IMR-90 (cell line): ENCODE measurements at regions not wholly inside any gene's neighbourhood (a gene's known extent, or its start where the extent isn't known, plus 50 kb on each side); places are given as distances from the start of the nearest gene placed in this dataset.

ENCODE experiments used
- ATAC-seq: fragments of 200-7000 bp; cut with Tn5 transposase; 2 replicates; pipeline ENCODE4 v1.9.1; 2020; ENCODE audit warnings: low read depth, mild to moderate bottlenecking, moderate library complexity
- BruUV-seq: library from RNA; stranded (reverse); fragments of 400-500 nt; replicated peaks from 2 replicates; lab custom pipeline; 2021; lab: Mats Ljungman, UMichigan
- CTCF ChIA-PET: fragments of 300-600 bp; formaldehyde crosslinking; extraction: SDS; loops from one replicate; lab custom pipeline; 2021; ENCODE audit warnings: antibody characterized with exemption; lab: Yijun Ruan, JAX
- POLR2A ChIA-PET: fragments of 300-600 bp; sonication (Branson Sonifier 250); formaldehyde crosslinking; loops from one replicate; lab custom pipeline; 2022; ENCODE audit warnings: antibody characterized with exemption; ENCODE audit not compliant: unreplicated experiment; lab: Charles Lee
- DNase-seq: peaks from one replicate; pipeline ENCODE4 v3.0.0; 2013
- H2AFZ ChIP-seq: replicated peaks from 2 replicates; pipeline ENCODE3; 2013; ENCODE audit warnings: low read length, mild to moderate bottlenecking; ENCODE audit not compliant: poor library complexity
- H2AK5ac ChIP-seq: 2 replicates; pipeline ENCODE4 v1.6.1; 2013; ENCODE audit warnings: low read depth, low read length, inconsistent platforms
- H2AK9ac ChIP-seq: replicated peaks from 2 replicates; pipeline ENCODE3; 2013; ENCODE audit warnings: mild to moderate bottlenecking, low read depth, low read length, moderate library complexity; ENCODE audit not compliant: poor library complexity
- H2BK120ac ChIP-seq: 2 replicates; pipeline ENCODE4 v1.6.1; 2013; ENCODE audit warnings: low read depth, low read length, inconsistent platforms
- H2BK15ac ChIP-seq: 3 replicates; pipeline ENCODE4 v1.6.1; 2013; ENCODE audit warnings: low read depth, low read length, inconsistent platforms
- H2BK20ac ChIP-seq: 2 replicates; pipeline ENCODE4 v1.6.1; 2013; ENCODE audit warnings: low read depth, mild to moderate bottlenecking, inconsistent platforms, low read length, moderate library complexity
- H2BK5ac ChIP-seq: 2 replicates; pipeline ENCODE4 v1.6.1; 2013; ENCODE audit warnings: mild to moderate bottlenecking, low read depth, low read length, inconsistent platforms; ENCODE audit not compliant: poor library complexity, severe bottlenecking
- H3K14ac ChIP-seq: replicated peaks from 2 replicates; pipeline ENCODE4 v1.6.1; 2013; ENCODE audit warnings: low read depth, low read length, inconsistent platforms
- H3K18ac ChIP-seq: 2 replicates; pipeline ENCODE4 v1.6.1; 2013; ENCODE audit warnings: low read depth, low read length, control low read depth
- H3K23ac ChIP-seq: 2 replicates; pipeline ENCODE4 v1.6.1; 2013; ENCODE audit warnings: low read depth, low read length, inconsistent platforms
- H3K27ac ChIP-seq: 2 replicates; pipeline ENCODE4 v1.5.1; 2013; ENCODE audit warnings: mild to moderate bottlenecking, control low read depth, low read length; ENCODE audit not compliant: insufficient read depth
- H3K27me3 ChIP-seq: 2 replicates; pipeline ENCODE4 v1.6.1; 2013; ENCODE audit warnings: low read length; ENCODE audit not compliant: control insufficient read depth, insufficient read depth
- H3K36me3 ChIP-seq: 2 replicates; pipeline ENCODE4 v1.6.1; 2013; ENCODE audit warnings: low read length, mixed read lengths; ENCODE audit not compliant: control insufficient read depth, insufficient read depth
- H3K4ac ChIP-seq: 2 replicates; pipeline ENCODE4 v1.6.1; 2013; ENCODE audit warnings: low read depth, low read length, inconsistent platforms
- H3K4me1 ChIP-seq: 2 replicates; pipeline ENCODE4 v1.6.1; 2013; ENCODE audit warnings: low read length, mixed read lengths; ENCODE audit not compliant: control insufficient read depth, insufficient read depth
- H3K4me2 ChIP-seq: 2 replicates; pipeline ENCODE4 v1.6.1; 2013; ENCODE audit warnings: low read depth, mild to moderate bottlenecking, control low read depth, low read length, moderate library complexity
- H3K4me3 ChIP-seq: 2 replicates; pipeline ENCODE4 v1.5.1; 2013; ENCODE audit warnings: low read depth, mild to moderate bottlenecking, control low read depth, low read length, moderate library complexity; ENCODE audit not compliant: insufficient read depth
- H3K56ac ChIP-seq: 2 replicates; pipeline ENCODE4 v1.6.1; 2013; ENCODE audit warnings: low read length, inconsistent platforms; ENCODE audit not compliant: insufficient read depth; ENCODE audit errors: extremely low read depth
- H3K79me1 ChIP-seq, 2 experiments: 2 replicates each; pipeline ENCODE4 v1.6.1; 2013; ENCODE audit warnings: low read length in 2 of 2, inconsistent platforms in 1 of 2, low read depth in 1 of 2
- H3K9ac ChIP-seq: 2 replicates; pipeline ENCODE4 v1.6.1; 2013; ENCODE audit warnings: low read depth, low read length, control low read depth
- H3K9me1 ChIP-seq: 2 replicates; pipeline ENCODE4 v1.6.1; 2013; ENCODE audit warnings: low read length, inconsistent platforms; ENCODE audit not compliant: insufficient read depth
- H3K9me3 ChIP-seq: 2 replicates; pipeline ENCODE4 v1.6.1; 2013; ENCODE audit warnings: low read length; ENCODE audit not compliant: control insufficient read depth, insufficient read depth
- H4K20me1 ChIP-seq: 2 replicates; pipeline ENCODE4 v1.6.1; 2013; ENCODE audit warnings: low read length, inconsistent platforms; ENCODE audit not compliant: insufficient read depth
- H4K5ac ChIP-seq: 2 replicates; pipeline ENCODE4 v1.6.1; 2013; ENCODE audit warnings: mild to moderate bottlenecking, low read depth, low read length, control low read depth
- H4K8ac ChIP-seq, 2 experiments: 2 replicates each; pipeline ENCODE4 v1.6.1; 2013; ENCODE audit warnings: low read depth in 2 of 2, low read length in 2 of 2, control low read depth in 1 of 2, inconsistent platforms in 1 of 2
- H4K91ac ChIP-seq: 2 replicates; pipeline ENCODE4 v1.6.1; 2013; ENCODE audit warnings: low read depth, low read length, inconsistent platforms; ENCODE audit not compliant: insufficient read depth
- BHLHE40 ChIP-seq: fragments of 150-350 bp; IDR thresholded peaks from 2 replicates; pipeline ENCODE4 v1.6.1; 2016; ENCODE audit warnings: mild to moderate bottlenecking, low read depth, low read length
- CEBPB ChIP-seq: IDR thresholded peaks from 2 replicates; pipeline ENCODE4 v1.6.1; 2012; ENCODE audit warnings: low read depth, low read length, improper control_type of control experiment
- CHD1 ChIP-seq: IDR thresholded peaks from 2 replicates; pipeline ENCODE4 v1.6.1; 2012; ENCODE audit warnings: low read depth, low read length, improper control_type of control experiment
- CTCF ChIP-seq: conservative IDR thresholded peaks from 2 replicates; pipeline ENCODE4 v1.5.1; 2012; ENCODE audit warnings: mild to moderate bottlenecking, low read depth, low read length, improper control_type of control experiment
- ELK1 ChIP-seq: fragments of 150-350 bp; IDR thresholded peaks from 2 replicates; pipeline ENCODE4 v1.6.1; 2016; ENCODE audit warnings: low read depth, mild to moderate bottlenecking, low read length, moderate library complexity, borderline replicate concordance
- FOS ChIP-seq: fragments of 150-350 bp; IDR thresholded peaks from 2 replicates; pipeline ENCODE4 v1.6.1; 2016; ENCODE audit warnings: low read depth, low read length
- MAFK ChIP-seq: IDR thresholded peaks from 2 replicates; pipeline ENCODE4 v1.6.1; 2012; ENCODE audit warnings: low read depth, low read length, improper control_type of control experiment
- MAZ ChIP-seq: IDR thresholded peaks from 2 replicates; pipeline ENCODE4 v1.6.1; 2012; ENCODE audit warnings: low read depth, mild to moderate bottlenecking, low read length, improper control_type of control experiment, moderate library complexity, borderline replicate concordance
- NFE2L2 ChIP-seq: fragments of 150-350 bp; IDR thresholded peaks from 2 replicates; pipeline ENCODE4 v1.6.1; 2016; ENCODE audit warnings: low read depth, mild to moderate bottlenecking, low read length
- POLR2A ChIP-seq: IDR thresholded peaks from 2 replicates; pipeline ENCODE4 v1.6.1; 2012; ENCODE audit warnings: mild to moderate bottlenecking, low read depth, low read length
- RAD21 ChIP-seq: IDR thresholded peaks from 2 replicates; pipeline ENCODE4 v1.6.1; 2012; ENCODE audit warnings: low read length, improper control_type of control experiment
- RCOR1 ChIP-seq: IDR thresholded peaks from 2 replicates; pipeline ENCODE4 v1.6.1; 2012; ENCODE audit warnings: mild to moderate bottlenecking, low read length, improper control_type of control experiment; ENCODE audit not compliant: insufficient replicate concordance
- RFX5 ChIP-seq: IDR thresholded peaks from 2 replicates; pipeline ENCODE4 v1.8.0; 2012; ENCODE audit warnings: low read depth, mild to moderate bottlenecking, low read length, moderate library complexity
- SMC3 ChIP-seq: fragments of 150-350 bp; IDR thresholded peaks from 2 replicates; pipeline ENCODE4 v1.6.1; 2016; ENCODE audit warnings: low read depth, mild to moderate bottlenecking, antibody characterized with exemption, low read length, moderate library complexity
- USF2 ChIP-seq: fragments of 150-350 bp; IDR thresholded peaks from 2 replicates; pipeline ENCODE4 v1.6.1; 2017; ENCODE audit warnings: mild to moderate bottlenecking, antibody characterized with exemption, low read length, low read depth
- WGBS, 2 experiments: methylation state at CpG; one replicate each; pipeline versions ENCODE4 v1.1.5 to v1.1.7; 2013; ENCODE audit warnings: missing lambda C conversion rate in 2 of 2; ENCODE audit not compliant: insufficient read length in 1 of 2; ENCODE audit errors: extremely low coverage in 2 of 2; 5-methylcytosine and 5-hydroxymethylcytosine counted together
- dilution Hi-C: fragments of 300-500 bp; cut with HindIII; formaldehyde crosslinking; loops from one replicate; pipeline ENCODE4 v1.14.3; 2018; ENCODE audit warnings: low sequenced_read_pairs; ENCODE audit not compliant: unreplicated experiment
- in situ Hi-C: fragments of 300-500 bp; cut with MboI; formaldehyde crosslinking; loops from 3 replicates; pipeline ENCODE4 v1.14.3; 2019; ENCODE audit warnings: low sequenced_read_pairs, inconsistent platforms, mixed read lengths
- intact Hi-C: fragments of 100-400 bp; cut with micrococcal nuclease; formaldehyde crosslinking; loops from 2 replicates; pipeline ENCODE4 v1.10.0; 2022

- Histone ChIP-seq H3K79me1 (no peaks in the 10 kb centered on the region), H2AK5ac (no peak overlapping the region), H3K4me1 (no peaks in the 10 kb centered on the region), H3K36me3 (no peaks in the 10 kb centered on the region), H3K56ac (no peak overlapping the region), H4K8ac (no peak overlapping the region), H2BK20ac (no peak overlapping the region), H3K4ac (no peak overlapping the region), H2BK15ac (no peak overlapping the region), H2BK5ac (no peak overlapping the region), H3K23ac (no peak overlapping the region), H3K9me3 (no peaks in the 10 kb centered on the region), H3K27ac (no peak overlapping the region), H3K4me3 (no peak overlapping the region), H2AK9ac (no peak overlapping the region), H2AFZ (no peak overlapping the region), H3K27me3 (no peaks in the 10 kb centered on the region; the same call in 1 of the 2 replicates), H4K20me1 (no peaks in the 10 kb centered on the region), H3K18ac (no peak overlapping the region), H4K5ac (no peak overlapping the region), H3K9me1 (no peaks in the 10 kb centered on the region), H3K9ac (no peak overlapping the region), H2BK120ac (no peak overlapping the region), H3K14ac (no peak overlapping the region), H4K91ac (no peak overlapping the region), H3K4me2 (no peak overlapping the region)
- no TSS peak for BruUV-seq
- dilution Hi-C loops, result no loop called here
- in situ Hi-C loops, result no loop called here
- ChIA-PET CTCF (no interaction called here), POLR2A (no interaction called here)
- intact Hi-C loops, result no loop called here
- DNase-seq (no peak), ATAC-seq (no peak)
- TF ChIP-seq NFE2L2, result no peak
- no peak for TF ChIP-seq POLR2A
- no peak for TF ChIP-seq MAZ
- TF ChIP-seq SMC3, result no peak
- no peak for TF ChIP-seq CEBPB
- TF ChIP-seq BHLHE40, result no peak
- TF ChIP-seq FOS, result no peak
- TF ChIP-seq CHD1, result no peak
- no peak for TF ChIP-seq USF2
- TF ChIP-seq MAFK, result no peak
- no peak for TF ChIP-seq RCOR1
- no peak for TF ChIP-seq RAD21
- TF ChIP-seq CTCF, result no peak
- TF ChIP-seq ELK1, result no peak
- TF ChIP-seq RFX5, result no peak
- no CpG with 5 or more reads among the region's 9 CpGs for WGBS, 2 experiments
These were observed 239.0 kb upstream of the DIAPH2 start for GRCh38 chrX:96445531-96446065.
